OCI-LY7 (cell line): ENCODE measurements at regions not wholly inside any gene's neighbourhood (a gene's known extent, or its start where the extent isn't known, plus 50 kb on each side); places are given as distances from the start of the nearest gene placed in this dataset.

Experiments
- BruUV-seq: library from RNA; stranded (reverse); fragments of 400-500 nt; replicated peaks from 2 replicates; lab custom pipeline; 2021; lab: Mats Ljungman, UMichigan
- CTCF ChIA-PET: fragments of 300-600 bp; sonication (Branson Sonifier 250); formaldehyde crosslinking; loops from one replicate; lab custom pipeline; 2022; ENCODE audit warnings: antibody characterized with exemption; ENCODE audit not compliant: unreplicated experiment; lab: Charles Lee
- POLR2A ChIA-PET: fragments of 300-600 bp; sonication (Branson Sonifier 250); formaldehyde crosslinking; loops from one replicate; lab custom pipeline; 2022; ENCODE audit warnings: antibody characterized with exemption; lab: Charles Lee
- DNase-seq: peaks from one replicate; pipeline ENCODE4 v3.0.0-alpha.2; 2015; ENCODE audit warnings: low spot score
- H2AFZ ChIP-seq: fragments of 200-600 bp; sonication (generic), shearing (Covaris generic); 2 replicates; pipeline ENCODE4 v1.6.1; 2014; ENCODE audit warnings: mild to moderate bottlenecking, antibody characterized with exemption, low read length, moderate library complexity
- H3K27ac ChIP-seq: fragments of 200-600 bp; sonication (generic); 2 replicates; pipeline ENCODE4 v1.5.1; 2014; ENCODE audit warnings: mixed run types, low read depth, mild to moderate bottlenecking, moderate library complexity, low read length, inconsistent platforms; ENCODE audit not compliant: poor library complexity, severe bottlenecking
- H3K36me3 ChIP-seq: fragments of 200-600 bp; sonication (generic); 2 replicates; pipeline ENCODE4 v1.6.1; 2014; ENCODE audit warnings: mild to moderate bottlenecking, antibody characterized with exemption, low read length, moderate library complexity, mixed read lengths; ENCODE audit not compliant: insufficient read depth
- H3K4me1 ChIP-seq: fragments of 200-600 bp; sonication (generic); 2 replicates; pipeline ENCODE4 v1.5.1; 2014; ENCODE audit warnings: mild to moderate bottlenecking, low read length; ENCODE audit not compliant: insufficient read depth, poor library complexity, severe bottlenecking
- H3K4me2 ChIP-seq: fragments of 200-600 bp; sonication (generic); 2 replicates; pipeline ENCODE4 v1.6.1; 2014; ENCODE audit warnings: mild to moderate bottlenecking, low read length
- H3K4me3 ChIP-seq: fragments of 200-600 bp; sonication (generic); 2 replicates; pipeline ENCODE4 v1.5.1; 2014; ENCODE audit warnings: mild to moderate bottlenecking, low read depth, low read length; ENCODE audit not compliant: poor library complexity, severe bottlenecking
- H3K79me2 ChIP-seq: fragments of 200-600 bp; sonication (generic); 2 replicates; pipeline ENCODE4 v1.6.1; 2016; ENCODE audit warnings: low read depth, mild to moderate bottlenecking, low read length, moderate library complexity, mixed read lengths; ENCODE audit not compliant: insufficient read depth
- H3K9me2 ChIP-seq: fragments of 200-600 bp; sonication (generic); 2 replicates; pipeline ENCODE4 v1.6.1; 2016; ENCODE audit warnings: mild to moderate bottlenecking, low read length, mixed read lengths; ENCODE audit not compliant: insufficient read depth
- H3K9me3 ChIP-seq: fragments of 200-600 bp; sonication (generic); 2 replicates; pipeline ENCODE4 v1.6.1; 2014; ENCODE audit warnings: mild to moderate bottlenecking, mixed run types, low read length, mixed read lengths
- H4K20me1 ChIP-seq: fragments of 200-600 bp; sonication (generic); 2 replicates; pipeline ENCODE4 v1.6.1; 2014; ENCODE audit warnings: mild to moderate bottlenecking, antibody characterized with exemption, low read length, moderate library complexity, mixed read lengths; ENCODE audit not compliant: insufficient read depth
- CTCF ChIP-seq: fragments of 200-600 bp; sonication (generic); conservative IDR thresholded peaks from 2 replicates; pipeline ENCODE4 v1.5.1; 2014; ENCODE audit warnings: mild to moderate bottlenecking, antibody characterized with exemption, low read length, moderate library complexity, mixed read lengths
- EZH2phosphoT487 ChIP-seq: fragments of 200-600 bp; sonication (generic); IDR thresholded peaks from 2 replicates; pipeline ENCODE4 v1.6.1; 2018; ENCODE audit warnings: low read depth, borderline replicate concordance, mild to moderate bottlenecking, mixed run types, antibody characterized with exemption, low read length, moderate library complexity, mixed read lengths
- intact Hi-C: fragments of 100-400 bp; cut with micrococcal nuclease; formaldehyde crosslinking; loops from one replicate; pipeline ENCODE4 v1.10.0; 2022; ENCODE audit not compliant: unreplicated experiment

DNA sequence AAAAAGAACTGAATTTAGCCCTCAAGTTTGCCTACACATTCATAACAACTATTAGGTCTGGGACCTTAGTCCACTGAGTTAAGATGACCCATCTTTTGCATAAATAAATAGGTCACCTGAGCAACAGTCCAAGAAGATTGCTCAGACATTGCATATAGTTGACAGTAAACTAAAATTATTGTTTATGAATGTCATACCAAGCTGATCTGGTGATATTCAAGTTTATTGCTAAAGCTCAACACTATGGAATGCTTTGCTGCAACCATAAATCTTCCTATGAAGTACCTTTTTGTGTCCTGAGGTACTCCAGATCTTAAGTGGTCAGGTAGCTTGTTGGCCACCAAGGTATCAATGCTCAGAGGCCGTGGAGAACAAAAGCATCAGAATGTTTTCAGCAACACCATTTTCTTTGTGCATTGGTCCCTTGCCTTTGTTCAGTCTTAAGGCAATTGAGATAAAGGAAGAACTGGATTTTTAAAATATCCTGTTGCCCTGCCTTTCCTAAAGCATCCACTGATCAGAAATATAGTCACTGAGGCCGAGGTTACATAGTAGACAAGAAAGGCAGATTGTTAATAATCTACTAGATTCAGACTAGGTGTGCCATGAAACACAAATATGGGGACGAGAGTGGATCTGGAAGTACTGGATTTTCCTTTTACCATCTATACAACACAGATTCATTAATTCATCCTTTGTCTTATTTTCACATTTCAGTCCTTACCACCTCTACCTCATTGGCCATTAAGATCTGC lies 321.3 kb downstream of the PTEN start:
- Histone ChIP-seq H3K36me3 (no peaks in the 10 kb centered on the region), H3K27ac (no peak overlapping the region), H2AFZ (no peak overlapping the region), H3K4me2 (no peak overlapping the region), H3K9me2 (no peaks in the 10 kb centered on the region), H3K79me2 (no peaks in the 10 kb centered on the region), H4K20me1 (no peaks in the 10 kb centered on the region), H3K9me3 (no peaks in the 10 kb centered on the region), H3K4me3 (no peak overlapping the region), H3K4me1 (no peaks in the 10 kb centered on the region)
- DNase-seq, result no peak
- intact Hi-C loops, result no loop called here
- TF ChIP-seq CTCF (no peak), EZH2phosphoT487 (no peak)
- POLR2A ChIA-PET, result interaction anchor here (1.2 kb wide), 1 partner anchor 14 kb away, joined by 3 read pairs; no protein-coding TSS in a partner anchor
- CTCF ChIA-PET, result no interaction called here
- no TSS peak for BruUV-seq

- ChIA-PET POLR2A (interaction anchor here (1.0 kb wide), 1 partner anchor 11 kb away, joined by 5 read pairs; no protein-coding TSS in a partner anchor), CTCF (no interaction called here)
- no peaks in the 10 kb centered on the region for H4K20me1 ChIP-seq
- no peak overlapping the region for H3K4me2 ChIP-seq
- H3K36me3 ChIP-seq, result no peaks in the 10 kb centered on the region
- no peaks in the 10 kb centered on the region for H3K4me1 ChIP-seq
- H3K9me3 ChIP-seq, result no peaks in the 10 kb centered on the region
- H3K79me2 ChIP-seq, result no peaks in the 10 kb centered on the region
- H2AFZ ChIP-seq, result no peak overlapping the region
- TF ChIP-seq CTCF (no peak), EZH2phosphoT487 (no peak)
- intact Hi-C loops, result no loop called here
- H3K4me3 ChIP-seq, result no peak overlapping the region
- DNase-seq, result no peak
- H3K27ac ChIP-seq, result no peak overlapping the region
- H3K9me2 ChIP-seq, result no peaks in the 10 kb centered on the region
- no TSS peak for BruUV-seq
Observed at GRCh38 chr10:88185830-88186229, 322.4 kb downstream of the PTEN start.

DNA sequence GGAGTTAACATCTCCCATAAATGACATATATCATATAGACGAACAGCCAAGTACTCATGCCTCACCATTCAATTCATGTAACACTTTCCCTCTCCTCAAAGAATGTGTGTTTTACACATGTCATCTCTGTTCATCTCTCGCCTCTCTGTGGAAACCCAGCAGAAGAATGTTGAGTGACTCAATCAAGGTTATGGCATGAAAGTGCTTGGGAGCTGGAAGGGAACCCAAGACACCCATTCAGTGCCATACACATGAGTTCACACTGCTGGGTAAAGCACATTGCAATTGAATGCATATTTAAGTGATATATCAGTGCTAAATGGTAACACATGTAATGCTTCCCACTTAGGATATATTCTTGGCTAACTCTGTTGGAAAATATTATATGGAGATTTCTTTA lies 322.9 kb downstream of the PTEN start:
- BruUV-seq, result no TSS peak
- Histone ChIP-seq H3K4me2 (no peak overlapping the region), H4K20me1 (no peaks in the 10 kb centered on the region), H3K4me1 (no peaks in the 10 kb centered on the region), H3K9me2 (no peaks in the 10 kb centered on the region), H2AFZ (no peak overlapping the region), H3K9me3 (no peaks in the 10 kb centered on the region), H3K79me2 (no peaks in the 10 kb centered on the region), H3K27ac (no peak overlapping the region), H3K4me3 (no peak overlapping the region), H3K36me3 (no peaks in the 10 kb centered on the region)
- intact Hi-C loops, result no loop called here
- TF ChIP-seq CTCF (no peak), EZH2phosphoT487 (no peak)
- DNase-seq, result no peak
- POLR2A ChIA-PET, result interaction anchor here (0.9 to 1.0 kb wide), 2 partner anchors 12 to 17 kb away, joined by 3 to 5 read pairs; no protein-coding TSS in a partner anchor
- CTCF ChIA-PET, result no interaction called here
